Activated B cell treated with CpG ODN at 0.5 μM for 24 hours (primary cell): ENCODE measurements at regions not wholly inside any gene's neighbourhood (a gene's known extent, or its start where the extent isn't known, plus 50 kb on each side); places are given as distances from the start of the nearest gene placed in this dataset.

Source experiments
- ATAC-seq: fragments of 200-7000 bp; cut with Tn5 transposase; one replicate; pipeline ENCODE4 v1.10.0; 2021; ENCODE audit warnings: low read depth, mild to moderate bottlenecking, moderate library complexity
- CTCF ChIA-PET: fragments of 350-600 bp; sonication (Branson Sonifier 250); formaldehyde crosslinking; loops from one replicate; lab custom pipeline; 2021; ENCODE audit warnings: antibody characterized with exemption; lab: Charles Lee
- POLR2A ChIA-PET: fragments of 350-600 bp; sonication (Branson Sonifier 250); formaldehyde crosslinking; loops from one replicate; lab custom pipeline; 2021; ENCODE audit warnings: antibody characterized with exemption; lab: Charles Lee
- DNase-seq: peaks from one replicate; pipeline ENCODE4 v3.0.0; 2022
- H3K27ac Mint-ChIP-seq: one replicate; pipeline ENCODE4 v1.8.0; 2020; ENCODE audit warnings: mixed read lengths
- H3K27me3 Mint-ChIP-seq: one replicate; pipeline ENCODE4 v1.8.0; 2021; ENCODE audit warnings: mixed read lengths
- H3K36me3 Mint-ChIP-seq: one replicate; pipeline ENCODE4 v1.8.0; 2021; ENCODE audit warnings: low read depth, mixed read lengths
- H3K4me1 Mint-ChIP-seq: one replicate; pipeline ENCODE4 v1.8.0; 2021; ENCODE audit warnings: mixed read lengths
- H3K4me3 Mint-ChIP-seq: one replicate; pipeline ENCODE4 v1.8.0; 2020; ENCODE audit warnings: mild to moderate bottlenecking, mixed read lengths
- H3K9me3 Mint-ChIP-seq: one replicate; pipeline ENCODE4 v1.8.0; 2020; ENCODE audit warnings: mixed read lengths
- CTCF ChIP-seq: fragments of 200-600 bp; IDR thresholded peaks from one replicate; pipeline ENCODE4 v1.8.0; 2022; ENCODE audit warnings: antibody characterized with exemption, mild to moderate bottlenecking
- intact Hi-C: fragments of 100-400 bp; cut with micrococcal nuclease; formaldehyde crosslinking; loops from one replicate; pipeline ENCODE4 v1.15.1; 2024

- CTCF ChIA-PET: no interaction called here
- POLR2A ChIA-PET: no interaction called here
Observed at GRCh38 chr22:26916236-26916635, 258.8 kb downstream of the MIAT start.

GRCh38 chr22:26918226-26918625 is 260.8 kb downstream of the MIAT start:
- intact Hi-C loops: no loop called here
- CTCF ChIA-PET: no interaction called here
- no peak for DNase-seq
- Mint-ChIP-seq H3K4me1 (no peaks in the 10 kb centered on the region), H3K9me3 (no peaks in the 10 kb centered on the region), H3K27ac (no peak overlapping the region), H3K27me3 (peaks cover 25% of the 10 kb centered on the region), H3K4me3 (no peak overlapping the region), H3K36me3 (no peaks in the 10 kb centered on the region)
- POLR2A ChIA-PET: no interaction called here
- TF ChIP-seq CTCF: no peak
- ATAC-seq: no peak

More at GRCh38 chr22:26916236-26916635, 258.8 kb downstream of the MIAT start:
- ATAC-seq (no peak), DNase-seq (no peak)
- Mint-ChIP-seq H3K4me3 (no peak overlapping the region), H3K27me3 (peaks cover 40% of the 10 kb centered on the region), H3K27ac (no peak overlapping the region), H3K36me3 (no peaks in the 10 kb centered on the region), H3K9me3 (no peaks in the 10 kb centered on the region), H3K4me1 (no peaks in the 10 kb centered on the region)
- intact Hi-C loops: no loop called here
- TF ChIP-seq CTCF: no peak

- no peak for ATAC-seq
- no peak overlapping the region for H3K27ac Mint-ChIP-seq
- intact Hi-C loops: no loop called here
- peaks cover 8% of the 10 kb centered on the region for H3K27me3 Mint-ChIP-seq
- no peak for TF ChIP-seq CTCF
- H3K9me3 Mint-ChIP-seq: no peaks in the 10 kb centered on the region
- DNase-seq: no peak
- no peaks in the 10 kb centered on the region for H3K4me1 Mint-ChIP-seq
- no peak overlapping the region for H3K4me3 Mint-ChIP-seq
- POLR2A ChIA-PET: no interaction called here
- H3K36me3 Mint-ChIP-seq: no peaks in the 10 kb centered on the region
- CTCF ChIA-PET: no interaction called here
Observed at GRCh38 chr22:26921726-26922125, 264.3 kb downstream of the MIAT start.

- ChIA-PET POLR2A (no interaction called here), CTCF (no interaction called here)
- intact Hi-C loops: no loop called here
- peaks cover 8% of the 10 kb centered on the region for H3K27me3 Mint-ChIP-seq
- ATAC-seq (no peak), DNase-seq (no peak)
- H3K4me3 Mint-ChIP-seq: no peak overlapping the region
- no peak for TF ChIP-seq CTCF
- H3K4me1 Mint-ChIP-seq: no peaks in the 10 kb centered on the region
- H3K36me3 Mint-ChIP-seq: no peaks in the 10 kb centered on the region
- no peaks in the 10 kb centered on the region for H3K9me3 Mint-ChIP-seq
- no peak overlapping the region for H3K27ac Mint-ChIP-seq
Observed at GRCh38 chr22:26922806-26923205, 265.4 kb downstream of the MIAT start.

- no peak for DNase-seq
- Mint-ChIP-seq H3K36me3 (no peaks in the 10 kb centered on the region), H3K27me3 (peaks cover 8% of the 10 kb centered on the region), H3K9me3 (no peaks in the 10 kb centered on the region), H3K27ac (no peak overlapping the region), H3K4me1 (no peaks in the 10 kb centered on the region), H3K4me3 (no peak overlapping the region)
- CTCF ChIA-PET: no interaction called here
- TF ChIP-seq CTCF: no peak
- POLR2A ChIA-PET: no interaction called here
- no peak for ATAC-seq
- intact Hi-C loops: no loop called here
Observed at GRCh38 chr22:26923531-26923930, 266.1 kb downstream of the MIAT start.
